Sigmoid colon (tissue), 4 donors: ENCODE measurements at regions not wholly inside any gene's neighbourhood (a gene's known extent, or its start where the extent isn't known, plus 50 kb on each side); places are given as distances from the start of the nearest gene placed in this dataset.

ENCODE experiments used
- EP300 ChIP-seq, 4 donors: sonication (generic); formaldehyde crosslinking; IDR thresholded peaks; one replicate each; pipeline ENCODE4 v1.6.1; 2017; ENCODE audit warnings: antibody characterized with exemption in 4 of 4
- POLR2A ChIP-seq, 2 donors: fragments of 450-650 bp; IDR thresholded peaks; one replicate each; pipeline ENCODE4 v1.6.1; 2016; ENCODE audit warnings: antibody characterized with exemption in 2 of 2, mild to moderate bottlenecking in 2 of 2, moderate library complexity in 2 of 2
- TF ChIP-seq, protein P1 (sequence below), 4 experiments: fragments of 450-650 bp in 3 of 4; fragments of 200-600 bp in 1 of 4; IDR thresholded peaks; one replicate each; pipeline ENCODE4 v1.5.1; 2016 to 2019; ENCODE audit warnings: antibody characterized with exemption in 4 of 4, mild to moderate bottlenecking in 3 of 4, moderate library complexity in 2 of 4

DNA sequence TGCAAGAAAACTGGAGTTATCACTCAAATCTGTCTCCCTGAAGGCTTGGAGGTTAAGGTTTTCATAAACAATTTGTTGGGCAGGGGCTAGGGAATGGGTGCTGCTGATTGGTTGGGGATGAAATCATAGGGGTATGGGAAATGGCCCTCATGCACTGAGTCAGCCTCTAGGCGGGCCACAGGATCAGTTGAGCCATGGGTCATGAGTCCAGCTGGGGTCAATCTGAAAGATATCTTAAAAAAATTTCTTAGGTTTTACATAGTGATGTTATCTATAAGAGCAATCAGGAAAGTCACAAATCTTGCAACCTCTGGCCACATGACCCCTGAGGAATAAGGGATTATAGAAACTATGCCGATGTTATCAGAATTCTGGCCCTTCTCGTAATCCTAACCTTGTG, 491.7 kb downstream of the ZIC1 start:
- TF ChIP-seq, protein P1, sequence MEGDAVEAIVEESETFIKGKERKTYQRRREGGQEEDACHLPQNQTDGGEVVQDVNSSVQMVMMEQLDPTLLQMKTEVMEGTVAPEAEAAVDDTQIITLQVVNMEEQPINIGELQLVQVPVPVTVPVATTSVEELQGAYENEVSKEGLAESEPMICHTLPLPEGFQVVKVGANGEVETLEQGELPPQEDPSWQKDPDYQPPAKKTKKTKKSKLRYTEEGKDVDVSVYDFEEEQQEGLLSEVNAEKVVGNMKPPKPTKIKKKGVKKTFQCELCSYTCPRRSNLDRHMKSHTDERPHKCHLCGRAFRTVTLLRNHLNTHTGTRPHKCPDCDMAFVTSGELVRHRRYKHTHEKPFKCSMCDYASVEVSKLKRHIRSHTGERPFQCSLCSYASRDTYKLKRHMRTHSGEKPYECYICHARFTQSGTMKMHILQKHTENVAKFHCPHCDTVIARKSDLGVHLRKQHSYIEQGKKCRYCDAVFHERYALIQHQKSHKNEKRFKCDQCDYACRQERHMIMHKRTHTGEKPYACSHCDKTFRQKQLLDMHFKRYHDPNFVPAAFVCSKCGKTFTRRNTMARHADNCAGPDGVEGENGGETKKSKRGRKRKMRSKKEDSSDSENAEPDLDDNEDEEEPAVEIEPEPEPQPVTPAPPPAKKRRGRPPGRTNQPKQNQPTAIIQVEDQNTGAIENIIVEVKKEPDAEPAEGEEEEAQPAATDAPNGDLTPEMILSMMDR (IDR thresholded peaks at IDR 0.05) = no peak
- TF ChIP-seq POLR2A (IDR thresholded peaks at IDR 0.05) = no peak
- TF ChIP-seq EP300 (IDR thresholded peaks at IDR 0.05) = no peak
